ENCODE measurements at regions not wholly inside any gene's neighbourhood (a gene's known extent, or its start where the extent isn't known, plus 50 kb on each side); places are given as distances from the start of the nearest gene placed in this dataset.
"Not testable (repeated sequence)": the region's sequence is repeated elsewhere in the genome, so short reads cannot be mapped to it uniquely, and the experiment has no call there.

- H3K27me3 ChIP-seq; H3K27ac ChIP-seq; H3K9me3 ChIP-seq; H3K36me3 ChIP-seq; DNase-seq; intact Hi-C loops (cut with DNase I; ENCODE audit: low total_unique reads); H3K4me3 ChIP-seq; H3K4me1 ChIP-seq: not testable (repeated sequence)
- WGBS, 5 donors, result 84 to 96% (median 85%) methylated on average over 3 to 4 of the region's 6 CpGs
Observed at GRCh38 chr14:19341627-19342026, 92.5 kb downstream of the POTEG start.

DNA sequence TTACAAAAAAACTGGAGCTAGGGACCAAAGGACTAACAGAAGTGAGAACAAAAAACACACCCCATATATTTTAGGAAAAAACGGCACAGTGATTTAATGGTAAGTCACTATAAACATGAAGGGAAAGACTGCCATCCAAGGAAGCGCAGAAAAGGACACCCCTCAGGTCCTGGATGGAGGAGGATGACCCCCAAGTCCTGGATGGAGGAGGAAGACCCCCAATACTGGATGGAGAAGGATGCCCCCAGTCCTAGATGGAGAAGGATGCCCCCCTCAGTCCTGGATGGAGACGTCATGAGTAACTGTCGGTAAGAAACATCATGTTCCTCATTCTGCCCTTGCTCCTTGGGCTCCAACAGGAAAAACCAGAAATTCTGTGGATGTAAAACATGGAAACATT lies 89.9 kb downstream of the POTEG start:
- 54 to 67% (median 63%) methylated on average over 4 of the region's 4 CpGs for WGBS, 5 donors

GRCh38 chr14:19344689-19345088 lies 89.5 kb downstream of the POTEG start:
- H3K36me3 ChIP-seq; H3K4me3 ChIP-seq; intact Hi-C loops (cut with DNase I; ENCODE audit: low total_unique reads); DNase-seq; H3K4me1 ChIP-seq; H3K27me3 ChIP-seq; H3K9me3 ChIP-seq; H3K27ac ChIP-seq: not testable (repeated sequence)
- 58 to 85% (median 75%) methylated on average over 2 of the region's 20 CpGs for WGBS, 5 donors

More for the DNA sequence above, 89.9 kb downstream of the POTEG start:
- H3K4me3 ChIP-seq; H3K27me3 ChIP-seq; H3K27ac ChIP-seq; DNase-seq; H3K36me3 ChIP-seq; H3K9me3 ChIP-seq; H3K4me1 ChIP-seq; intact Hi-C loops (cut with DNase I; ENCODE audit: low total_unique reads): not testable (repeated sequence)

DNA sequence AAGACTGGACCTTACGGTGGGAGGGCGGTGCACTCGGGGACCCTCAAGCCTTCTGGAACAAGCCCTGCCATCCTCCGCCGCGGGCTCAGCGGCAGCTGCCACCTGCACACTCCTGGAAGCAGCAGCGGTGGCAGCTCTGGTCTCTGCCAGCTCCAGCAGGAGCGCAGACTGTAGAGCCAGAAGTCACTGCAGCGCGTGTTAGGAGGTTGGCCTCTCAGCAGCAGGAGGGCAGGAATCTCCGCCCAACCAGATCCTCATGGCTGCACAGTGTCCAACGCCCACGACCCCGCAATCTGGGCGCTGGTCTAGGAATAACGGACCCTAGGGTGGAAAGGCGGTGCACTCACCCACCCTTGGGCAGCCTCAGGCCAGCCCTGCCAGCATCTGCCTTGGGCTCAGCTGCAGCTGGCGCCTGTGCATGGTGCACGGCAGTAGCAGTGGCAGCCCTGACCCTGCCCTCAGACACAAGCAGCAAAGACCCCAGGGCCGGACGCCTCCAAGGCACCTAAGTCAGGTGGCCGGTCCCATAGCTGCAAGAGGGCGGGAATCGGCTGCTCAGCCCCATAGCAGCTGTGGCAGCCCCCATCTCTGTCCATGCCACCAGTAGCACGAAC lies 88.7 kb downstream of the POTEG start:
- H3K9me3 ChIP-seq; H3K27me3 ChIP-seq; DNase-seq; H3K4me1 ChIP-seq; H3K4me3 ChIP-seq; H3K27ac ChIP-seq; intact Hi-C loops (cut with DNase I; ENCODE audit: low total_unique reads); H3K36me3 ChIP-seq: not testable (repeated sequence)
- WGBS, 5 donors, result 69 to 75% (median 75%) methylated on average over 7 to 8 of the region's 26 CpGs; no CpG with 5 or more reads in 2 of the 5 donors

DNA sequence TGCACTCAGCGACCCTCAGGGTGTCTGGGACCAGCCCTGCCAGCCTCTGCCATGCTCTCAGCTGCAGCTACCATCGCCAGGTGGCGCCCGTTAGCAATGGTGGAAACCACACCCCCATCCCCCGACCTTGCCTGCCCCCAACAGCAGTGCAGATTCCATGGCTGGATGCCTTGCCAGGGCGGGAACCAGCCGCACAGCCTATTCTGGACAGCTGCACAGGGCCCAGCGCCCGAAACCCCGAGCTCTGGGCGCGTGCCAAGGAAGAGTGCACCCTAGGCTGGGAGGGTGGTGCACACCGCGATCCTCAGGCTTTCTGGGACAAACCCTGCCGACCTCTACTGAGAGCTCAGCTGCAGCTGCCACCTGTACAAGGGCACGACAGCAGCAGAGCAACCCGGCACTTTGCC lies 88.1 kb downstream of the POTEG start:
- H3K27ac ChIP-seq; intact Hi-C loops (cut with DNase I; ENCODE audit: low total_unique reads); H3K4me1 ChIP-seq; H3K9me3 ChIP-seq; H3K36me3 ChIP-seq; H3K4me3 ChIP-seq; H3K27me3 ChIP-seq; DNase-seq: not testable (repeated sequence)
- 71 to 79% (median 77%) methylated on average over 12 to 13 of the region's 17 CpGs; no CpG with 5 or more reads in 1 of the 5 donors for WGBS, 5 donors

- H3K27me3 ChIP-seq; H3K4me1 ChIP-seq; intact Hi-C loops (cut with DNase I; ENCODE audit: low total_unique reads); H3K27ac ChIP-seq; H3K9me3 ChIP-seq; H3K4me3 ChIP-seq; H3K36me3 ChIP-seq; DNase-seq: not testable (repeated sequence)
- WGBS, 5 donors, result no CpG with 5 or more reads among the region's 15 CpGs
Observed at GRCh38 chr14:19346636-19347035, 87.5 kb downstream of the POTEG start.

- H3K4me3 ChIP-seq; H3K9me3 ChIP-seq; H3K4me1 ChIP-seq; H3K27ac ChIP-seq; H3K36me3 ChIP-seq; DNase-seq; intact Hi-C loops (cut with DNase I; ENCODE audit: low total_unique reads); H3K27me3 ChIP-seq: not testable (repeated sequence)
- 25 to 44% (median 35%) methylated on average over 1 of the region's 8 CpGs; no CpG with 5 or more reads in 2 of the 5 donors for WGBS, 5 donors
Observed at GRCh38 chr14:19347112-19347511, 87.0 kb downstream of the POTEG start.

Small RNA genes in the stretch of these regions (small RNA-seq; reads per million reads assigned to genes)
- 0 reads per million in 4 donors for gene AL589743.6
